Ammon's horn (tissue), 1 donor: ENCODE measurements at regions not wholly inside any gene's neighbourhood (a gene's known extent, or its start where the extent isn't known, plus 50 kb on each side); places are given as distances from the start of the nearest gene placed in this dataset.
"Not testable (repeated sequence)": the region's sequence is repeated elsewhere in the genome, so short reads cannot be mapped to it uniquely, and the experiment has no call there.

Experiments
- DNase-seq: peaks from one replicate; pipeline ENCODE4 v3.0.0-alpha.2; 2016; ENCODE audit warnings: low spot score

GRCh38 chr2:212913640-212914306, 237.6 kb downstream of the IKZF2 start:
- no peak for DNase-seq

- no peak for DNase-seq
These were observed 238.8 kb downstream of the IKZF2 start for GRCh38 chr2:212912445-212913103.

- DNase-seq, result no peak
These were observed 240.4 kb downstream of the IKZF2 start for GRCh38 chr2:212911011-212911410.

GRCh38 chr2:212908682-212909435, 242.6 kb downstream of the IKZF2 start:
- DNase-seq, result peak; percentile 65

- DNase-seq, result no peak
These were observed 243.4 kb downstream of the IKZF2 start for GRCh38 chr2:212908031-212908430.

- DNase-seq, result no peak
These were observed 244.8 kb downstream of the IKZF2 start for GRCh38 chr2:212906620-212907019.

GRCh38 chr2:212905640-212906201, 245.7 kb downstream of the IKZF2 start:
- DNase-seq, result no peak

GRCh38 chr2:212904646-212905045, 246.8 kb downstream of the IKZF2 start:
- no peak for DNase-seq

GRCh38 chr2:212903413-212903812, 248.0 kb downstream of the IKZF2 start:
- no peak for DNase-seq

GRCh38 chr2:212902421-212902820, 249.0 kb downstream of the IKZF2 start:
- DNase-seq, result no peak

GRCh38 chr2:212901604-212902275, 249.7 kb downstream of the IKZF2 start:
- DNase-seq, result no peak

GRCh38 chr2:212900715-212901114, 250.7 kb downstream of the IKZF2 start:
- no peak for DNase-seq

- no peak for DNase-seq
These were observed 253.4 kb downstream of the IKZF2 start for GRCh38 chr2:212898011-212898410.

GRCh38 chr2:212897296-212897695, 254.1 kb downstream of the IKZF2 start:
- DNase-seq, result no peak

GRCh38 chr2:212894026-212894425, 257.4 kb downstream of the IKZF2 start:
- no peak for DNase-seq

GRCh38 chr2:212893216-212893615, 258.2 kb downstream of the IKZF2 start:
- no peak for DNase-seq

GRCh38 chr2:212892193-212892592, 259.2 kb downstream of the IKZF2 start:
- peak; percentile 59 for DNase-seq

- no peak for DNase-seq
These were observed 259.8 kb downstream of the IKZF2 start for GRCh38 chr2:212891580-212891979.

GRCh38 chr2:212882626-212883025, 268.8 kb downstream of the IKZF2 start:
- no peak for DNase-seq

GRCh38 chr2:212876556-212876955, 274.9 kb downstream of the IKZF2 start:
- not testable (repeated sequence) for DNase-seq

GRCh38 chr2:212875950-212876349, 275.5 kb downstream of the IKZF2 start:
- DNase-seq, result not testable (repeated sequence)

GRCh38 chr2:212873256-212873655, 278.2 kb downstream of the IKZF2 start:
- DNase-seq, result no peak
